Tibial artery (tissue), 4 donors: ENCODE measurements at regions not wholly inside any gene's neighbourhood (a gene's known extent, or its start where the extent isn't known, plus 50 kb on each side); places are given as distances from the start of the nearest gene placed in this dataset.

Experiments used
- DNase-seq, 2 donors: peaks; one replicate each; pipeline ENCODE4 v3.0.0-alpha.2; 2019
- H3K27ac ChIP-seq, 2 donors: fragments of 200-600 bp; sonication (generic) in 1 of 2; 1 replicate in 1 of 2; 2 replicates in 1 of 2; pipeline ENCODE4 v1.5.1; 2018 to 2019; ENCODE audit warnings: mild to moderate bottlenecking in 1 of 2
- H3K27me3 ChIP-seq, 2 donors: fragments of 200-600 bp; sonication (generic) in 1 of 2; one replicate each; pipeline versions ENCODE4 v1.5.1 to v1.6.0; 2016 to 2019
- H3K36me3 ChIP-seq, 3 donors: fragments of 200-600 bp; sonication (generic) in 2 of 3; one replicate each; pipeline ENCODE4 v1.5.1; 2016 to 2019; ENCODE audit warnings: mild to moderate bottlenecking in 2 of 3
- H3K4me1 ChIP-seq, 4 donors: fragments of 200-600 bp; sonication (generic) in 2 of 4; 1 replicate in 3 of 4; 2 replicates in 1 of 4; pipeline ENCODE4 v1.5.1; 2016 to 2019
- H3K4me3 ChIP-seq, 2 donors: fragments of 200-600 bp; sonication (generic) in 1 of 2; 1 replicate in 1 of 2; 2 replicates in 1 of 2; pipeline ENCODE4 v1.5.1; 2018 to 2019; ENCODE audit warnings: mild to moderate bottlenecking in 2 of 2
- H3K9me3 ChIP-seq, 3 donors: fragments of 200-600 bp; sonication (generic) in 1 of 3; one replicate each; pipeline ENCODE4 v1.5.1; 2016 to 2019
- CTCF ChIP-seq, 2 experiments: fragments of 200-600 bp in 1 of 2; fragments of 450-650 bp in 1 of 2; IDR thresholded peaks; one replicate each; pipeline ENCODE4 v1.5.1; 2017 to 2019; ENCODE audit warnings: antibody characterized with exemption in 2 of 2, mild to moderate bottlenecking in 1 of 2, moderate library complexity in 1 of 2
- intact Hi-C: fragments of 100-400 bp; cut with DNase I; formaldehyde crosslinking; loops from one replicate; pipeline ENCODE4 v1.15.0; 2023; ENCODE audit warnings: low total_unique reads

- Histone ChIP-seq H3K4me1 (peaks cover 0 to 5% (median 0%) of the 10 kb centered on the region in 4 donors), H3K27me3 (no peaks in the 10 kb centered on the region), H3K9me3 (peaks cover 0 to 2% (median 0%) of the 10 kb centered on the region in 3 donors), H3K27ac (no peak overlapping the region), H3K36me3 (no peaks in the 10 kb centered on the region), H3K4me3 (no peak overlapping the region)
- no peak for TF ChIP-seq CTCF (IDR thresholded peaks at IDR 0.05)
- no peak for DNase-seq
- intact Hi-C loops, result no loop called here
These were observed 278.4 kb downstream of the PARN start for GRCh38 chr16:14351647-14352046.

DNA sequence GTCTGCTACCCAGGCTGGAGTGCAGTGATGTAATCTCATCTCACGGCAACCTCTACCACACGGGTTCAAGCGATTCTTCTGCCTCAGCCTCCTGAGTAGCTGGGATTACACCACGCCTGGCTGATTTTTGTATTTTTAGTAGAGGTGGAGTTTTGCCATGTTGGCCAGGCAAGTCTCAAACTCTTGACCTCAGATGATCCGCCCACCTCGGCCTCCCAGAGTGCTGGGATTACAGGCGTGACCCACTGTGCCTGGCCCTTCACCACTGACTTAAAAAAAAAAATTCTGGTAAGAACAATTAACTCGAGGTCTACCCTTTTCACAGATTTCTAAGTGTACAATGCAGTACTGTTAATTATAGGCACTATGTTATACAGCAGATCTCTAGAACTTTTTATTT lies 279.4 kb downstream of the PARN start:
- Histone ChIP-seq H3K9me3 (peaks cover 0 to 10% (median 0%) of the 10 kb centered on the region in 3 donors), H3K4me1 (peaks cover 0 to 5% (median 0%) of the 10 kb centered on the region in 4 donors), H3K4me3 (no peak overlapping the region), H3K27ac (no peak overlapping the region), H3K27me3 (no peaks in the 10 kb centered on the region), H3K36me3 (no peaks in the 10 kb centered on the region)
- no peak for DNase-seq
- intact Hi-C loops, result no loop called here
- TF ChIP-seq CTCF (IDR thresholded peaks at IDR 0.05), result no peak

DNA sequence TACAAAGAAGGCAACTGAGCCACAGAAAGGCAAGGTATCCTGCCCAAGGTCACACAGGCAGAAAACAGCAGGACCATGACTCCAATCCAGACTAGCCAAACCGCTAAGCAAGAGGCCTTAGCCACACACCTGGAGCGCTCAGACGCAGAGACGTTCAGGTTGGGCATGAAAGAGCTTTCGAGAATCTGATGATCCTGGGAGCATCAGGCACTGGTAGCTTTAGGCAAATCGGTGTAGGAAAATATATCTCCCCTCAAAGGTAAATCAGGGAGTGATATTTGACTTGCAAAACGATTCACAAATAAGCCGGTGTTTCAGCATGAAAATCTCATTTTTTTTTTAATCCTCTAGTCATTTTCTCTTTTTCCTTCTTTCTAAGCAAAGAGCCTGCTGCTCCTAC lies 279.0 kb downstream of the MRTFB start:
- no peak for TF ChIP-seq CTCF (IDR thresholded peaks at IDR 0.05)
- no peak overlapping the region for H3K4me3 ChIP-seq
- peaks cover 0 to 4% (median 0%) of the 10 kb centered on the region in 4 donors for H3K4me1 ChIP-seq
- intact Hi-C loops, result no loop called here
- no peaks in the 10 kb centered on the region for H3K27me3 ChIP-seq
- no peak overlapping the region for H3K27ac ChIP-seq
- peaks cover 0 to 10% (median 0%) of the 10 kb centered on the region in 3 donors for H3K9me3 ChIP-seq
- no peaks in the 10 kb centered on the region for H3K36me3 ChIP-seq
- no peak for DNase-seq

DNA sequence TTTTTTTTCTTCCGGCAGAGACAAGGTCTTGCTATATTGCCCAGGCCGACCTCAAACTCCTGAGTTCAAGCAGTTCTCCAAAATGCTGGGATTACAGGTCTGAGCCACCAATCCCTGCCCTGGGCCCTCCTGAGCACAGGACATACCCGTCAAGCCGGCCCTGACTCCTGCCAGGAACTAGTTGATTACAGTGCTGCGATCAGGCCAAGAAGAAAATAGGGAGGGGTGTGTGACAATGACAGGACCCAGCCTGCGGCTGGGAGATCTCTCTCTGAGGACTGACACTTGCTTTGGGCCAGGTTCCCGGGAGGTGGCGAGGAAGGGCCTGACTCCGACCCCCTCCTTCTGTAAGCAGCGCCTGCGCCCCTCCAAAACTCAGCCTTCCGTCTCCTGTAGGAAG lies 276.6 kb downstream of the MRTFB start:
- DNase-seq, result no peak

DNA sequence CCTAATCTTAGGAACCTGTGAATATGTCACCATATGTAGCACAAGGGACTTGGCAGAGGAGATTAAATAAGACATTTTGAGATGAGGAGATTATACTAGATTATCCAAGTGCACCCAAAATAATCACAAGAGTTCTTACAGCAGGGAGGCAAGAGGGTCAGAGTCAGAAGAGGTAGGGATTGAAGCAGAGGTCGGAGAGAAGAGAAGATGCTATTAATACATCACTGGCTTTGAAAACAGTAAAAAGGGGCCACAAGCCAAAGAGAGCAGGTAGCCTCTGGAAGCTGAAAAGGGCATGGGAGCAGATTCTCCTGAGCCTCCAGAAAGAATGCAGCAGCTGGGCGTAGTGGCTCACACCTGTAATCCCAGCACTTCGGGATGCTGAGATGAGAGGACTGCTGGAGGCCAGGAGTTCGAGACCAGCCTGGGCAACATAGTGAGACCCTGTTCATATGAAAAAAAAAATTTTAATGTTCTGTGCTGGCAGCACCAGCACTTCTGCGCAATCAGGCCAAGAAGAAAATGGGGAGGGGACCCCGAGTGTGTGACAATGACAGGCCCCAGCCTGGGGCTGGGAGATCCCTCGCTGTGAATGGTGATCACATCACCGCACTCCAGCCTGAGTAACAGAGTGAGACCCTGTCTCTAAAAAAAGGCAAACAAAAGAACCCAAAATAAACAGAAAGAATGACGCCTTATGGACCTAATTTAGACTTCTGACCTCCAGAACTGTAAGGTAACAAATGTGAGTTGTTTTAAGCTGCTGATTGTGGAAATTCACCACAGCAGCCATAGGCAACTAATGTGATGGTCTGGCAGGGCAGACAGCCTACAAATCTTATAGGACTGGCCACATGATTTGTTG lies 275.4 kb downstream of the MRTFB start:
- no peaks in the 10 kb centered on the region for H3K27me3 ChIP-seq
- intact Hi-C loops, result no loop called here
- no peaks in the 10 kb centered on the region for H3K36me3 ChIP-seq
- DNase-seq, result no peak
- no peak overlapping the region for H3K27ac ChIP-seq
- H3K4me1 ChIP-seq, result no peaks in the 10 kb centered on the region
- no peak for TF ChIP-seq CTCF (IDR thresholded peaks at IDR 0.05)
- H3K9me3 ChIP-seq, result peaks cover 0 to 10% (median 0%) of the 10 kb centered on the region in 3 donors
- H3K4me3 ChIP-seq, result no peak overlapping the region

More for the DNA sequence above, 276.6 kb downstream of the MRTFB start:
- Histone ChIP-seq H3K27me3 (no peaks in the 10 kb centered on the region), H3K27ac (no peak overlapping the region), H3K36me3 (no peaks in the 10 kb centered on the region), H3K4me1 (no peaks in the 10 kb centered on the region), H3K9me3 (peaks cover 0 to 10% (median 0%) of the 10 kb centered on the region in 3 donors), H3K4me3 (no peak overlapping the region)
- TF ChIP-seq CTCF (IDR thresholded peaks at IDR 0.05), result no peak
- intact Hi-C loops, result no loop called here
